Fibroblast of villous mesenchyme (primary cell): ENCODE measurements at regions not wholly inside any gene's neighbourhood (a gene's known extent, or its start where the extent isn't known, plus 50 kb on each side); places are given as distances from the start of the nearest gene placed in this dataset.
"Not testable (repeated sequence)": the region's sequence is repeated elsewhere in the genome, so short reads cannot be mapped to it uniquely, and the experiment has no call there.

Source experiments
- DNase-seq: peaks from one replicate; pipeline ENCODE4 v3.0.0-alpha.2; 2010; ENCODE audit warnings: low read depth
- H3K4me3 ChIP-seq: 2 replicates; pipeline ENCODE4 v1.5.1; 2011; ENCODE audit warnings: low read depth, mild to moderate bottlenecking, low read length
- CTCF ChIP-seq: IDR thresholded peaks from 2 replicates; pipeline ENCODE4 v1.5.1; 2012; ENCODE audit warnings: low read depth, mild to moderate bottlenecking, low read length; ENCODE audit not compliant: insufficient read depth

GRCh38 chr7:3162289-3162688 lies 118.6 kb upstream of the CARD11 start:
- H3K4me3 ChIP-seq = no peak overlapping the region
- TF ChIP-seq CTCF = peak; percentile 64
- DNase-seq = peak; percentile 35

GRCh38 chr7:3162798-3163197 lies 119.1 kb upstream of the CARD11 start:
- not testable (repeated sequence) for DNase-seq, H3K4me3 ChIP-seq

GRCh38 chr7:3164380-3164792 lies 120.7 kb upstream of the CARD11 start:
- no peak overlapping the region for H3K4me3 ChIP-seq
- no peak for DNase-seq
- no peak for TF ChIP-seq CTCF

GRCh38 chr7:3165681-3166580 lies 122.3 kb upstream of the CARD11 start:
- TF ChIP-seq CTCF = no peak
- no peak for DNase-seq
- no peak overlapping the region for H3K4me3 ChIP-seq

- H3K4me3 ChIP-seq = no peak overlapping the region
- DNase-seq = no peak
- TF ChIP-seq CTCF = no peak
Observed at GRCh38 chr7:3167551-3167950, 123.9 kb upstream of the CARD11 start.

GRCh38 chr7:3168370-3168769 lies 124.7 kb upstream of the CARD11 start:
- no peak overlapping the region for H3K4me3 ChIP-seq
- no peak for TF ChIP-seq CTCF
- DNase-seq = no peak

GRCh38 chr7:3168869-3169268 lies 125.2 kb upstream of the CARD11 start:
- H3K4me3 ChIP-seq = no peak overlapping the region
- no peak for TF ChIP-seq CTCF
- DNase-seq = no peak
